Esophagus (tissue), 2 donors: ENCODE measurements at regions not wholly inside any gene's neighbourhood (a gene's known extent, or its start where the extent isn't known, plus 50 kb on each side); places are given as distances from the start of the nearest gene placed in this dataset.

ENCODE experiments used
- H3K27ac ChIP-seq, 2 donors: one replicate each; pipeline ENCODE4 v1.5.1; 2013; ENCODE audit warnings: low read depth in 2 of 2, mild to moderate bottlenecking in 2 of 2, inconsistent platforms in 1 of 2, low read length in 1 of 2, moderate library complexity in 1 of 2
- H3K27me3 ChIP-seq, 2 donors: one replicate each; pipeline ENCODE4 v1.6.1; 2013; ENCODE audit warnings: low read length in 2 of 2, control low read depth in 1 of 2, mild to moderate bottlenecking in 1 of 2; ENCODE audit not compliant: insufficient read depth in 2 of 2, control insufficient read depth in 1 of 2
- H3K36me3 ChIP-seq, 2 donors: one replicate each; pipeline ENCODE4 v1.6.1; 2013; ENCODE audit warnings: low read length in 1 of 2; ENCODE audit not compliant: control insufficient read depth in 2 of 2, insufficient read depth in 2 of 2
- H3K4me1 ChIP-seq, 2 donors: one replicate each; pipeline ENCODE4 v1.6.1; 2013; ENCODE audit warnings: low read length in 1 of 2; ENCODE audit not compliant: control insufficient read depth in 2 of 2, insufficient read depth in 2 of 2
- H3K4me3 ChIP-seq, 2 donors: one replicate each; pipeline ENCODE4 v1.5.1; 2013; ENCODE audit warnings: low read length in 2 of 2, mild to moderate bottlenecking in 2 of 2, low read depth in 1 of 2, moderate library complexity in 1 of 2
- H3K9me3 ChIP-seq, 2 donors: one replicate each; pipeline ENCODE4 v1.6.1; 2013; ENCODE audit warnings: mild to moderate bottlenecking in 2 of 2, low read depth in 1 of 2, low read length in 1 of 2, moderate library complexity in 1 of 2; ENCODE audit not compliant: control insufficient read depth in 2 of 2, insufficient read depth in 1 of 2
- WGBS, 2 donors: extraction: QIAGEN DNeasy Blood & Tissue Kit; methylation state at CpG; one replicate each; pipeline ENCODE4 v1.1.7; 2013; 5-methylcytosine and 5-hydroxymethylcytosine counted together
- donor health status: healthy with polysubstance abuse.
- donor health status: Bipolar disorder and iron deficiency.

DNA sequence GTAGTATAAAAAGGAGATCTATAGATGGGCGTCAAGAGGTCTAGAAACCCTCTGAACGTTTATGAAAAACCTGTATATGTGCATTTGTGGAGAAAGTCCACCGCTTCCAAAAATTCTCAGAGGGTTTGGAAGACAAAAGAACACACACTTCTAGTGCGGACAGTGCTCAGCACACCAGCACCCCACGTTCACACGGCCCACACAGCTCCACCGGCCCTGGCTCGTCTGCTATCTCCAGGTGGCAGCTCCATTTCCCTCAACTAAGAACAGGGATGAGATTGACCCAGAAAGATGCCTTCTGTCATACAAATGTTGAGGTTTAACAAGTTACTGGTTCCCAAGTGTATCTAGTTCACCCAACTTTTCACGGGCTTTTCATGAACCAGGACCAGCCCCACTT is 255.1 kb downstream of the NR2F1-AS1 start:
- no peaks in the 10 kb centered on the region for H3K36me3 ChIP-seq
- H3K27ac ChIP-seq = no peak overlapping the region
- 89 to 95% methylated on average over 9 of the region's 9 CpGs for WGBS, 2 donors
- H3K4me3 ChIP-seq = no peak overlapping the region
- no peaks in the 10 kb centered on the region for H3K4me1 ChIP-seq
- H3K27me3 ChIP-seq = no peaks in the 10 kb centered on the region
- no peaks in the 10 kb centered on the region for H3K9me3 ChIP-seq

DNA sequence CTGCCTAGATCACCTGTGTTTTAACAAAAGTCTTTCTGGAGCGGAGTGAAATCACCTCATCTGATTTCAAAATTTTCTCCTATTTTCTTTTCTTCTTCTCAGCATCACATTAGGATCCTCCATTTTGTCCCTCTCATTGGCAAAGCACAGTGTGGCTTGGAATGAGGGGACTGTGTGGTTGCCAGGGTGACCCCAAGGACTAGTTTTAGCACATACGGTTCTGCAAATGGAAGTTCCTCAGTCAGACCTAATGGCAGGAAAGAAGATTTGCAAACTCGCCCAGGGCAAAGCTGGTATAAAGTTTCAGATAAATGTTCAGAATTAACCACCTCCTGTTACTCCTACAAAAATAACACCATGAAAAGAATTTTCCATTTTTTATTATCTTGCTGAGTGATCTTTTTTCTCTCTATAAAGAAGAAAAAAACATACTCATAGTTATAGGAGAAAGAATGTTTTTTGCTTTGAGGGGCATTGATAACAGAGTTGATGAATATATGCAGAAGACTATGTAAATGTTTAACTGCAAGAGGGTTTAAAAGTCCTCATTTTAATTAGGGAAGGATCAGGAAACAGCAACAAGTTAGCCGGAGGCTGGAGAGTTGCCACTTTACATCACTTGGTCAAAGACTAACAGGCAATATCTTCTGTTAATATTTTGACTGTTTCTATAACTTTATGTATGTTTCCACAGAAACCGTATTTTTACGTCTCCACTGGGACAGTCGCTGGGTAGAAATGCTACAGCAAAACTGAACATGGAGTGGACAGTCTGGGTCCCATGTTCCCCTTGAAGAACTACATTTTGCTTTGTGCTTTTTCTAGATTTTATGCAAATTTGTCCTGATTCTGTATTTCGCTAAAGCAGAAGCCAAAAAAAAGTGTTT is 257.8 kb downstream of the NR2F1-AS1 start:
- Histone ChIP-seq H3K9me3 (no peaks in the 10 kb centered on the region), H3K4me3 (no peak overlapping the region), H3K27ac (no peak overlapping the region), H3K27me3 (no peaks in the 10 kb centered on the region), H3K4me1 (no peaks in the 10 kb centered on the region), H3K36me3 (no peaks in the 10 kb centered on the region)
- WGBS, 2 donors = 74 to 81% methylated on average over 8 of the region's 8 CpGs

DNA sequence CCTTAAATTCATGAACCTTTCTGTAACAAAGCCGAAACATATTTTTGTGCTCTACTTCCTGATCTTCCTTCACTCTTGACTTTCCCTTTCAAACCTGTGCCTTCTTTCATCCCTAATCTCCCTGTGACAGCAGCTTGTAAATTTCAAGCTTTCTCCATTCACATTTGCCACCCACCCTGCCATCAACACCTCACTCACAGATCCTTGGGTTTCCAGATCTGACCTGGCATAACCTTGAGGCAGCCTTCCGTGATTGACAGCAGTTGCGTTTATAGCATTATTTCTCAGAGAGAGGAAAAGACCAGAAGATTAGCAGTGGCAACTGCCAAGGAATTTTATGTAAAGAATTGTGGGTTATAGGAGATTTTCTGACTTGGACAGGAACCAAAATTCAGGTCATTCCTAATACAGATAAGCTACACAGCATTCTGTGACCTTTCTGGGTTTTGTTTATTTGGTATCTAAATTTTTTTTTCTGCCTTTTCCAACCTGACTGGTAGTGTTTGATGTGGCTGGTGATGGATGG is 260.0 kb downstream of the NR2F1-AS1 start:
- H3K36me3 ChIP-seq = no peaks in the 10 kb centered on the region
- H3K27ac ChIP-seq = no peak overlapping the region
- WGBS, 2 donors = 52 to 54% methylated on average over 3 of the region's 3 CpGs

DNA sequence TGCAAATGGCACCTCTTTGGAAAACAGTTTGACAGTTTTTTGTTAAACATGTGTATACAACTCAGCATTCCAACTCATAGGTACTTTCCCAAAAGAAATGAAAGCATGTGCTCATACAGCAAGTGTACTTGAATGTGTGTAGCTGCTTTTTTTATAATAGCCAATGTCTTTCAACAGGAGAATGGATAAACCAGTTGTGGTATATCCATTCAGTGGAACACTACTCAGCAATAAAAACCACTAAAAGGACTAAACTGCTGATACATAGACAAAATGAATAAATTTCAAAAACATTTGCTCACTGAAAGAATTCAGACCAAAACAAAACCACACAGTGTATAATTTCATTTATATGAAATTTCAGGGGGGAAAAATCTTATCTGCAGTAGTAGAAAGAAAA is 267.3 kb downstream of the NR2F1-AS1 start:
- Histone ChIP-seq H3K27ac (no peak overlapping the region), H3K4me3 (no peak overlapping the region), H3K4me1 (no peaks in the 10 kb centered on the region), H3K27me3 (no peaks in the 10 kb centered on the region), H3K9me3 (peaks cover 0 to 3% of the 10 kb centered on the region in 2 donors), H3K36me3 (no peaks in the 10 kb centered on the region)

More for the DNA sequence above, 260.0 kb downstream of the NR2F1-AS1 start:
- no peaks in the 10 kb centered on the region for H3K9me3 ChIP-seq
- H3K4me1 ChIP-seq = no peaks in the 10 kb centered on the region
- no peaks in the 10 kb centered on the region for H3K27me3 ChIP-seq
- no peak overlapping the region for H3K4me3 ChIP-seq

DNA sequence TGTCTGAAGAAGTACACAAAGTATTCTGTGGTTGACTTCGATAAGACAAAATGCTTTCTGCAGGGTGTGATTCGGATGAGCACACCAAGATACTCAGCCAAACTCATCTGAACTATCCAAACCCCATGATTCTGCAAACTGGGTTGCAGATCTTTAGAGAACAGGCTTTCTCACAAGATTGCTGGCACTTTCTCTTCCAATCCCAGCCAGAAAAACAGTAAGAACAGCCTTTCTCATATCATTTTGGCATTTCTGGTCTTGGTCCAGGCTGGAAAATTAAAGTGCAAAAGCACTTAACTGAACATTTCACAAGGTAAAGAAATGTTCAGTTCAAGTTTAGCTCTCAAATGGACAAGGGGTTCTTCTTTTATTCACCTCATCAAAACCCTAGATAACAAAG is 269.1 kb downstream of the NR2F1-AS1 start:
- Histone ChIP-seq H3K4me3 (no peak overlapping the region), H3K9me3 (peaks cover 0 to 3% of the 10 kb centered on the region in 2 donors), H3K27me3 (no peaks in the 10 kb centered on the region), H3K4me1 (no peaks in the 10 kb centered on the region), H3K36me3 (no peaks in the 10 kb centered on the region), H3K27ac (no peak overlapping the region)
- 55 to 61% methylated on average over 2 of the region's 2 CpGs for WGBS, 2 donors

DNA sequence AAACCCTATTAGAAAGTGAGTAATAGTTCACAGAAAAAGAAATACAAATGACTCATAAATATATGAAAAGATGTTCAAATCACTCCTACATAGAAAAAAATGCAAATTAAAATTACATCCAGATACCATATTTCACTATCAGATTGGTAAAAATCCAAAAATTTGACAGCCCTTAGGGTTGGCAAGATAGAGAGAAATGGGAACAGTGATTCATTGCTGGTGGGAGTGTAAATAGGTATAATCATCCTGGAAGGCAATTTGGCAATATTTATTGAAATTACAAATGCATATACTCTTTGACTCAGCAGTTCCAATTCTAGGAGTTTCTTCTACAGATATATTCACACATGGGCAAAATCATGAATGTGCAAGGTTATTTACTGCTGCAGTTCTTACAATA is 273.5 kb downstream of the NR2F1-AS1 start:
- no peaks in the 10 kb centered on the region for H3K4me1 ChIP-seq
- H3K36me3 ChIP-seq = no peaks in the 10 kb centered on the region
- H3K9me3 ChIP-seq = no peaks in the 10 kb centered on the region

DNA sequence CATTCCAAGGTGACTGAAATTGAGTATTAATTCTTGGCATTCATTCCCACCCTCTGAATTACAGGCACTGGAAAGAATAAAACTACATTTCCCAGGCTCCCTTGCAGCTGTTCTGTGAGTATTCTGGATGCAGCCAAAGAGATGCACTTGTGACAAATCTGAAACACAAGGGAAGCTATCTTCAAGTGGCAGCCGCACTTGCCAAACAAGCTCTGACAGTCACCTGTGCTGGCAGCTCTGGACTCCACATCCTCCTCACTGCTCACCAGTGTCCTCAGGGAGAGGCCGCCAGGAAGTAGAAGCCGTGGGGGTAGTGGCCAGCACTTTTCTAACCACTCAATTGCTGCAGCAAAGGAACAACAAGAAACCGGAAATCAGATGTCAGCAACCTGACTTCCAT is 275.0 kb downstream of the NR2F1-AS1 start:
- Histone ChIP-seq H3K27ac (no peak overlapping the region), H3K27me3 (no peaks in the 10 kb centered on the region), H3K4me3 (no peak overlapping the region), H3K4me1 (no peaks in the 10 kb centered on the region), H3K36me3 (no peaks in the 10 kb centered on the region), H3K9me3 (no peaks in the 10 kb centered on the region)
- WGBS, 2 donors = 59 to 71% methylated on average over 4 of the region's 4 CpGs

More for the DNA sequence above, 273.5 kb downstream of the NR2F1-AS1 start:
- H3K4me3 ChIP-seq = no peak overlapping the region
- no peaks in the 10 kb centered on the region for H3K27me3 ChIP-seq
- no peak overlapping the region for H3K27ac ChIP-seq

DNA sequence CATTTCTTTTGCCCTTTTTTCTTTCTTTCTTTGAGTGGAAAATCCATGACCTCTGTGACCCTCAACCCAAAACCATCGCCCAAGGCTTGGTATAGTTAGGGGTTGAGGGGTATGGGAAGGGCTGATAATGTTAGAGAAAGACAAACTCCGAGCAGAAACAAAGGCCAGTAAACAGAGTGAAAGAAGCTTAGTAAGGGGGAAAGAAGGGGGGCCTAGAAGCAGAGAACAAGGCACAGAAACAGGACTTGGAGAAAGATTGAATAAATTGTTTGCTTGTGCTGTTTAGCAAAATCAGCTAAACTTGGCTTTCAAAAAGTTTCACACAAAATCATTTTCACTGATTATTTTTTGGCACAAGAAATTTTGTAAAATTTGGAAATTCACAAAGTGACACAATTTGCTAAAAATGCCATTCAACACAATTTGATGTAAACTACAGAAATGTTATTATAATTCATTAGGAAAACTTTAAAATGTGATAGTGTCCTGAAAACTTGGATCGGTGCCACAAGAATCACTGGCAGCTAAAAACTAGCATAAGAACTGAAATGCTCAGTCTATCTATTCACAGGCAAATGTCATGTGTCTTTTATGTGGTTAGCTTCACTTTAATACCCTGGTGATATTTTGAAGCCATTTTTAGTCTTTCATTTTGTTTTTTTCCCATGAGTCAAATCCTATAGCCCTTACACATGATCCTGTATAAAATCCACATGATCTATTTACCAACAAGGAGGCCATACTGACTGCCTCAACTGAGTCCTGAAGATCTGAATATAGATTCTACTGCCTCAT is 276.4 kb downstream of the NR2F1-AS1 start:
- Histone ChIP-seq H3K36me3 (no peaks in the 10 kb centered on the region), H3K27me3 (no peaks in the 10 kb centered on the region), H3K4me1 (no peaks in the 10 kb centered on the region), H3K4me3 (no peak overlapping the region), H3K27ac (no peak overlapping the region), H3K9me3 (no peaks in the 10 kb centered on the region)
- 62 to 73% methylated on average over 3 of the region's 3 CpGs for WGBS, 2 donors

DNA sequence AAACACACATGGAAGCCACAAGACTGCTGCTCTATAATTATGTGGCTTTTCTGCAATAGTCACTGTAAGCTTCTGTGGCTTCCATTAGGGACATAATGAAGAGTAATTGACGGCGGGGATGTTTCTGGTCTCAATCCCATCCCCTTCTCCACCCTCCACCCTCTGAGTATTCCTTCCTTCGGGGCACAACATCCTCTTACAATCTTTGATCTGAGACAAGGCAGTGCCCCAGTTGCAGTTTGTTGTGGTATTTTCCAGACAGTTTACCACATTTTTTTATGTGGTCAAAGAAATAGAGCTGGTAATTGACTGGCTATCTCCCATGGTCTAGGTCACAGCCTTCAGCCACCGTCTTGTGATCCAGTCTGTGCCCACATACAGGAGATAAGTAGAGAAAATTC is 277.7 kb downstream of the NR2F1-AS1 start:
- H3K4me1 ChIP-seq = no peaks in the 10 kb centered on the region
- no peak overlapping the region for H3K4me3 ChIP-seq
- H3K27me3 ChIP-seq = no peaks in the 10 kb centered on the region
- no peak overlapping the region for H3K27ac ChIP-seq
- no peaks in the 10 kb centered on the region for H3K36me3 ChIP-seq
- no peaks in the 10 kb centered on the region for H3K9me3 ChIP-seq
- 82% methylated on average over 4 of the region's 4 CpGs for WGBS, 2 donors
